Activated CD8-positive, alpha-beta T cell treated with anti-CD3 and anti-CD28 coated beads for 36 hours (primary cell): ENCODE measurements at regions not wholly inside any gene's neighbourhood (a gene's known extent, or its start where the extent isn't known, plus 50 kb on each side); places are given as distances from the start of the nearest gene placed in this dataset.

ENCODE experiments used
- ATAC-seq: fragments of 200-7000 bp; cut with Tn5 transposase; one replicate; pipeline ENCODE4 v1.10.0; 2021; ENCODE audit warnings: mild to moderate bottlenecking, moderate library complexity
- CTCF ChIA-PET: fragments of 350-600 bp; sonication (Branson Sonifier 250); formaldehyde crosslinking; loops from one replicate; lab custom pipeline; 2021; ENCODE audit warnings: antibody characterized with exemption; lab: Charles Lee
- POLR2A ChIA-PET: fragments of 350-600 bp; sonication (Branson Sonifier 250); formaldehyde crosslinking; loops from one replicate; lab custom pipeline; 2021; ENCODE audit warnings: antibody characterized with exemption; lab: Charles Lee
- DNase-seq: peaks from one replicate; pipeline ENCODE4 v3.0.0-alpha.2; 2020
- H3K27ac Mint-ChIP-seq: one replicate; pipeline ENCODE4 v1.8.0; 2021; ENCODE audit warnings: mild to moderate bottlenecking, mixed read lengths
- H3K27me3 Mint-ChIP-seq: one replicate; pipeline ENCODE4 v1.8.0; 2021; ENCODE audit warnings: mixed read lengths
- H3K36me3 Mint-ChIP-seq: one replicate; pipeline ENCODE4 v1.8.0; 2021; ENCODE audit warnings: low read depth, mixed read lengths
- H3K4me1 Mint-ChIP-seq: one replicate; pipeline ENCODE4 v1.8.0; 2021; ENCODE audit warnings: low read depth, mixed read lengths
- H3K4me3 Mint-ChIP-seq: one replicate; pipeline ENCODE4 v1.8.0; 2021; ENCODE audit warnings: mild to moderate bottlenecking, moderate library complexity, mixed read lengths
- H3K9me3 Mint-ChIP-seq: one replicate; pipeline ENCODE4 v1.8.0; 2021; ENCODE audit warnings: mixed read lengths
- intact Hi-C: fragments of 100-400 bp; cut with micrococcal nuclease; formaldehyde crosslinking; loops from one replicate; pipeline ENCODE4 v1.10.0; 2022
- TF ChIP-seq, protein P1 (sequence below): fragments of 200-600 bp; IDR thresholded peaks from one replicate; pipeline ENCODE4 v1.8.0; 2022; ENCODE audit warnings: antibody characterized with exemption, mild to moderate bottlenecking

DNA sequence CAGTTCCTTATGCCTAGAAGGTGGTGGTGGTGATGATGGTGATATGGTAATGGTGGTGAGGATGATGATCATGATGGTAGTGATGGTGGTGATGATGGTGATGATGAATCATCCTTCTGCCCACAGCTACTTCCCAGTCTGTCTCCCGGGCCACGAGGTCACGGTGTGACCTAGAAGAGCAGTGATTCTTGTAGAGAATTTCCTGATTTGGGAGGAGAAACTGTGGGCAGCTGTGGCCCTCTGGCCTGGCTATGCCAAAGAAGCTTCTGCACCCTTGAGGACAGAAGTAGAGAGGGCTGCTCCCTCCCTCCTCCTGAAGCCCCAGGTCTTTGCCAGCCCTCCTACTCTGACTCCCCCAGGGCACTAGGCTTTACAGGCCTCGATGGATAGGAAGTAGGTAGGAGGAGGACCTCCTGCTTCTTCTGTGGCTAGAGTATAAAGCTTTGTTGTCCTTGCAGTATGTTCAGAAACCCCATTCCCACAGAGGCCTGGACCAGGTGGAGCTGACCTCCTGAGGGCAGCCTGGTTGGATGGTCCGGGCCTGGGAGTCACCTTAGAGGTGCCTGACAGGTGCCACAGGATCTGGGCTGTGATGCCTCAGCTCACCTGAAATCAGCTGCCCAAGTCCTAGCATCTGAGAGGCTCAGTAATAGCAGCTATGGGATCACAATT lies 57.9 kb upstream of the EPAS1 start:
- intact Hi-C loops: no loop called here
- peak; percentile 35 for ATAC-seq
- Mint-ChIP-seq H3K36me3 (no peaks in the 10 kb centered on the region), H3K4me1 (peaks cover 26% of the 10 kb centered on the region), H3K27me3 (no peaks in the 10 kb centered on the region), H3K9me3 (no peaks in the 10 kb centered on the region), H3K4me3 (no peak overlapping the region), H3K27ac (peak overlapping the region; percentile 78)
- TF ChIP-seq, protein P1, sequence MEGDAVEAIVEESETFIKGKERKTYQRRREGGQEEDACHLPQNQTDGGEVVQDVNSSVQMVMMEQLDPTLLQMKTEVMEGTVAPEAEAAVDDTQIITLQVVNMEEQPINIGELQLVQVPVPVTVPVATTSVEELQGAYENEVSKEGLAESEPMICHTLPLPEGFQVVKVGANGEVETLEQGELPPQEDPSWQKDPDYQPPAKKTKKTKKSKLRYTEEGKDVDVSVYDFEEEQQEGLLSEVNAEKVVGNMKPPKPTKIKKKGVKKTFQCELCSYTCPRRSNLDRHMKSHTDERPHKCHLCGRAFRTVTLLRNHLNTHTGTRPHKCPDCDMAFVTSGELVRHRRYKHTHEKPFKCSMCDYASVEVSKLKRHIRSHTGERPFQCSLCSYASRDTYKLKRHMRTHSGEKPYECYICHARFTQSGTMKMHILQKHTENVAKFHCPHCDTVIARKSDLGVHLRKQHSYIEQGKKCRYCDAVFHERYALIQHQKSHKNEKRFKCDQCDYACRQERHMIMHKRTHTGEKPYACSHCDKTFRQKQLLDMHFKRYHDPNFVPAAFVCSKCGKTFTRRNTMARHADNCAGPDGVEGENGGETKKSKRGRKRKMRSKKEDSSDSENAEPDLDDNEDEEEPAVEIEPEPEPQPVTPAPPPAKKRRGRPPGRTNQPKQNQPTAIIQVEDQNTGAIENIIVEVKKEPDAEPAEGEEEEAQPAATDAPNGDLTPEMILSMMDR: no peak
- ChIA-PET CTCF (no interaction called here), POLR2A (interaction anchor here (1.0 to 1.1 kb wide), 2 partner anchors 10 to 11 kb away, joined by 3 read pairs; no protein-coding TSS in a partner anchor)
- peak; percentile 27 for DNase-seq

DNA sequence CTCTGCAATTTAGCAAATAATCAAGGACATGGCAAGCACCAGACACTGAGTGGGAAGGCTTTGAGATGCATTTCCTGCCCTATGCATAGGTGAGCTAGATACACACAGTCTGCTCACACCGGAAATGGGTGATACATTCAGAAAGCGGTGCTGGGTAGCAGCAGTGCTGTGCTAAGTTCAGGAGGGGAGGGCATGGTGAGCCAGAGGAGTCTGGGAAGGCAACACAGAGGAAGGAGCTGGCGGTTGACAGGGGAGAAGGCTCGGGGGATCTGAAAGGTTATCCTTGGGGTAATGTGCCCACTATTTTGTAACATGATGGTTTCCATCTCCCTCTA lies 57.4 kb upstream of the EPAS1 start:
- no peaks in the 10 kb centered on the region for H3K36me3 Mint-ChIP-seq
- H3K4me1 Mint-ChIP-seq: peaks cover 26% of the 10 kb centered on the region
- no peaks in the 10 kb centered on the region for H3K27me3 Mint-ChIP-seq
- H3K4me3 Mint-ChIP-seq: no peak overlapping the region
- no peaks in the 10 kb centered on the region for H3K9me3 Mint-ChIP-seq
- DNase-seq (peak; percentile 73), ATAC-seq (peak; percentile 97)
- CTCF ChIA-PET: no interaction called here
- TF ChIP-seq, protein P1: no peak
- H3K27ac Mint-ChIP-seq: peak overlapping the region; percentile 78
- intact Hi-C loops: no loop called here
- POLR2A ChIA-PET: interaction anchor here (1.0 to 1.1 kb wide), 2 partner anchors 10 to 12 kb away, joined by 3 read pairs; no protein-coding TSS in a partner anchor

DNA sequence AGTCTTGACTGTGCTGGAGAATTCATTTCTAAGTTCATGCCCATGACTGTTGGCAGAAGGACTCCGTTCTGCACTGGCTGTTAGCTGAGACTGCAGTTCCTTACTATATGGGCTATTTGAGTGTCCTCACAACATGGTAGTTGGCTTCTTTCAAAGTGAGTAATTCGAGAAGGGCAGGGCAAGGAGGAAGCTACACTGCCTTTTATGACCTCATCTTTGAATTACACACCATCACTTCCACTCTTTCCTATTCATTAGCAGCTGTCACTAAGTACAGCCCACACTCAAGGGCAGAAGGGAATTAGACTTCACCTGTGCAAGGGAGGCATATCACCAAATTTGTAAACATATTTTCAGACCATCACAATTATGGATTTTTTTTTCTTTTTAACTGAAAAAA lies 55.9 kb upstream of the EPAS1 start:
- H3K9me3 Mint-ChIP-seq: no peaks in the 10 kb centered on the region
- no peaks in the 10 kb centered on the region for H3K27me3 Mint-ChIP-seq
- POLR2A ChIA-PET: interaction anchor here (0.7 kb wide), 1 partner anchor 34 kb away, joined by 3 read pairs; no protein-coding TSS in a partner anchor
- no peak overlapping the region for H3K27ac Mint-ChIP-seq
- intact Hi-C loops: no loop called here
- ATAC-seq (no peak), DNase-seq (no peak)
- CTCF ChIA-PET: no interaction called here
- TF ChIP-seq, protein P1: no peak
- H3K4me3 Mint-ChIP-seq: no peak overlapping the region
- no peaks in the 10 kb centered on the region for H3K36me3 Mint-ChIP-seq
- peaks cover 25% of the 10 kb centered on the region for H3K4me1 Mint-ChIP-seq

DNA sequence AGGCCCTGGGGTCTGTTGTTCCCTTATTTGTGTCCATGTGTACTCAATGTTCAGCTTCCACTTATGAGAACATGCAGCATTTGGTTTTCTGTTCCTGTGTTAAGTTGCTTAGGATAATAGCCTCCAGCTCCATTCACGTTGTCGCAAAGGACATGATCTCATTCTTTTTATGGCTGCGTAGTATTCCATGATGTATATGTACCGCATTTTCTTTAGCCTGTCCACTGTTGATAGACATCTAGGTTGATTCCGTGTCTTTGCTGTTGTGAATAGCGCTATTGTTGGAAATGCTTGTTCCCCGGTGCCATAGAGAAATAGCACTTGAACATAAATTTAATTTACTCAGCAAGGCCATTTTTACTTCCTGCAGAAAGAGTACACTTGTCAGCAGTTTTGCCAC lies 51.3 kb upstream of the EPAS1 start:
- H3K4me3 Mint-ChIP-seq: no peak overlapping the region
- TF ChIP-seq, protein P1: no peak
- POLR2A ChIA-PET: no interaction called here
- ATAC-seq (no peak), DNase-seq (no peak)
- no peaks in the 10 kb centered on the region for H3K27me3 Mint-ChIP-seq
- intact Hi-C loops: no loop called here
- peaks cover 3% of the 10 kb centered on the region for H3K4me1 Mint-ChIP-seq
- H3K9me3 Mint-ChIP-seq: no peaks in the 10 kb centered on the region
- no peaks in the 10 kb centered on the region for H3K36me3 Mint-ChIP-seq
- CTCF ChIA-PET: no interaction called here
- no peak overlapping the region for H3K27ac Mint-ChIP-seq

DNA sequence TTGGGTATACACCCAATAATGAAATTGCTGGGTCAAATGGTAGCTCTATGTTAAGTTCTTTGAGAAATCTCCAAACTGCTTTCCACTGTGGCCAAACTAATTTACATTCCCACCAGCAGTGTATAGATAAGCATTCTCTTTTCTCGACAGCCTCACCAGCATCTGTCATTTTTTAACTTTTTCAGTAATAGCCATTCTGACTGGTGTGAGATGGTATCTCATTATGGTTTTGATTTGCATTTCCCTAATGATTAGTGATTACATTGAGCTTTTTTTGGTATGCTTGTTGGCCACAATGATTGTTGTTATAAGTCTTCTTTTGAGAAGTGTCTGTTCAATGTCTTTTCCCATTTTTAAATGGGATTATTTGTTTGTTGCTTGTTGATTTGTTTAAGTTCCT lies 50.4 kb upstream of the EPAS1 start:
- TF ChIP-seq, protein P1: no peak
- no peaks in the 10 kb centered on the region for H3K36me3 Mint-ChIP-seq
- no peaks in the 10 kb centered on the region for H3K27me3 Mint-ChIP-seq
- ATAC-seq (no peak), DNase-seq (no peak)
- H3K9me3 Mint-ChIP-seq: no peaks in the 10 kb centered on the region
- ChIA-PET CTCF (no interaction called here), POLR2A (no interaction called here)
- H3K4me3 Mint-ChIP-seq: no peak overlapping the region
- intact Hi-C loops: no loop called here
- H3K27ac Mint-ChIP-seq: no peak overlapping the region
- no peaks in the 10 kb centered on the region for H3K4me1 Mint-ChIP-seq
